Panc1 (cell line): ENCODE measurements at regions not wholly inside any gene's neighbourhood (a gene's known extent, or its start where the extent isn't known, plus 50 kb on each side); places are given as distances from the start of the nearest gene placed in this dataset.

ENCODE experiments used
- ATAC-seq: fragments of 200-7000 bp; cut with Tn5 transposase; 2 replicates; pipeline ENCODE4 v1.9.1; 2020; ENCODE audit warnings: mild to moderate bottlenecking, moderate library complexity
- BruUV-seq: library from RNA; stranded (reverse); fragments of 400-500 nt; replicated peaks from 2 replicates; lab custom pipeline; 2021; lab: Mats Ljungman, UMichigan
- CTCF ChIA-PET: fragments of 300-600 bp; sonication (Branson Sonifier 250); formaldehyde crosslinking; loops from one replicate; lab custom pipeline; 2022; ENCODE audit warnings: antibody characterized with exemption; lab: Charles Lee
- POLR2A ChIA-PET: fragments of 300-600 bp; sonication (Branson Sonifier 250); formaldehyde crosslinking; loops from one replicate; lab custom pipeline; 2022; ENCODE audit warnings: antibody characterized with exemption; lab: Charles Lee
- DNase-seq: peaks from one replicate; pipeline ENCODE4 v3.0.0-alpha.2; 2010; ENCODE audit warnings: low read depth, low spot score
- H3K27ac ChIP-seq: 2 replicates; pipeline ENCODE4 v1.5.1; 2011; ENCODE audit warnings: mild to moderate bottlenecking, low read length, inconsistent platforms
- H3K27me3 ChIP-seq: fragments of 200-500 bp; sonication (Bioruptor generic); 2 replicates; pipeline ENCODE4 v1.6.0; 2014; ENCODE audit warnings: low read length, inconsistent platforms; ENCODE audit not compliant: control insufficient read depth, insufficient read depth
- H3K36me3 ChIP-seq: fragments of 200-500 bp; sonication (Bioruptor generic); 2 replicates; pipeline ENCODE4 v1.5.1; 2014; ENCODE audit warnings: inconsistent platforms, mild to moderate bottlenecking, low read length, moderate library complexity; ENCODE audit not compliant: control insufficient read depth, insufficient read depth
- H3K4me1 ChIP-seq: 2 replicates; pipeline ENCODE4 v1.5.1; 2011; ENCODE audit warnings: inconsistent platforms, mild to moderate bottlenecking, low read length, moderate library complexity; ENCODE audit not compliant: control insufficient read depth, insufficient read depth
- H3K4me3 ChIP-seq, 2 experiments: 2 replicates each; pipeline ENCODE4 v1.5.1; 2011 to 2012; ENCODE audit warnings: low read depth in 2 of 2, low read length in 2 of 2, mild to moderate bottlenecking in 2 of 2, inconsistent platforms in 1 of 2, moderate library complexity in 1 of 2
- H3K9me3 ChIP-seq: fragments of 200-500 bp; sonication (Bioruptor generic); 2 replicates; pipeline ENCODE4 v1.5.1; 2014; ENCODE audit warnings: low read depth, mild to moderate bottlenecking, inconsistent platforms, low read length, moderate library complexity; ENCODE audit not compliant: control insufficient read depth, insufficient read depth
- CTCF ChIP-seq: fragments of 450-650 bp; IDR thresholded peaks from 2 replicates; pipeline ENCODE4 v1.5.1; 2017; ENCODE audit warnings: mild to moderate bottlenecking
- POLR2AphosphoS5 ChIP-seq: IDR thresholded peaks from 2 replicates; pipeline ENCODE4 v1.6.1; 2012; ENCODE audit warnings: mild to moderate bottlenecking, low read depth, low read length, moderate library complexity
- REST ChIP-seq, 2 experiments: IDR thresholded peaks; 2 replicates each; pipeline ENCODE4 v1.6.1; 2011 to 2012; ENCODE audit warnings: low read depth in 2 of 2, control low read depth in 1 of 2, low read length in 1 of 2, mild to moderate bottlenecking in 1 of 2, moderate library complexity in 1 of 2; ENCODE audit not compliant: insufficient read depth in 1 of 2
- SIN3A ChIP-seq: IDR thresholded peaks from 2 replicates; pipeline ENCODE4 v1.6.1; 2012; ENCODE audit warnings: low read depth, mild to moderate bottlenecking, low read length, moderate library complexity, borderline replicate concordance; ENCODE audit not compliant: insufficient read depth
- TCF7L2 ChIP-seq: IDR thresholded peaks from 2 replicates; pipeline ENCODE4 v1.6.1; 2011; ENCODE audit warnings: mild to moderate bottlenecking, low read depth, low read length, inconsistent platforms
- in situ Hi-C: cut with HindIII; loops from 2 replicates; pipeline ENCODE4 v1.10.0; 2016; ENCODE audit warnings: low sequenced_read_pairs, low pct_unique_long_range_greater_than_20kb
- intact Hi-C: fragments of 100-400 bp; cut with micrococcal nuclease; formaldehyde crosslinking; loops from one replicate; pipeline ENCODE4 v1.10.0; 2022; ENCODE audit not compliant: unreplicated experiment

- TF ChIP-seq POLR2AphosphoS5 = no peak
- Histone ChIP-seq H3K9me3 (no peaks in the 10 kb centered on the region), H3K4me3 (no peak overlapping the region), H3K4me1 (no peaks in the 10 kb centered on the region), H3K27me3 (no peaks in the 10 kb centered on the region), H3K27ac (no peak overlapping the region), H3K36me3 (no peaks in the 10 kb centered on the region)
- intact Hi-C loops = no loop called here
- DNase-seq (no peak), ATAC-seq (no peak)
- ChIA-PET POLR2A (no interaction called here), CTCF (no interaction called here)
- in situ Hi-C loops = no loop called here
- no TSS peak for BruUV-seq
Measured at GRCh38 chr3:22526266-22526837, 676.8 kb upstream of the UBE2E2 start.

- no peak for DNase-seq
- ChIA-PET POLR2A (no interaction called here), CTCF (no interaction called here)
- Histone ChIP-seq H3K36me3 (no peaks in the 10 kb centered on the region), H3K27me3 (no peaks in the 10 kb centered on the region), H3K27ac (no peak overlapping the region), H3K4me3 (no peak overlapping the region), H3K4me1 (no peaks in the 10 kb centered on the region), H3K9me3 (no peaks in the 10 kb centered on the region)
- ATAC-seq = no peak
- TF ChIP-seq TCF7L2 (no peak), CTCF (no peak), POLR2AphosphoS5 (no peak), SIN3A (no peak), REST (IDR thresholded peaks at IDR 0.05; ENCODE audit: insufficient read depth in 1 of 2, low read depth in 2 of 2, low read length in 1 of 2) (no peak)
- in situ Hi-C loops = no loop called here
- intact Hi-C loops = no loop called here
- BruUV-seq = no TSS peak
Measured at GRCh38 chr3:22536541-22536940, 666.6 kb upstream of the UBE2E2 start.

- POLR2A ChIA-PET = interaction anchor here (0.6 kb wide), 1 partner anchor 465 kb away, joined by 3 read pairs; no protein-coding TSS in a partner anchor
- Histone ChIP-seq H3K27ac (no peak overlapping the region), H3K27me3 (no peaks in the 10 kb centered on the region), H3K4me1 (no peaks in the 10 kb centered on the region), H3K36me3 (no peaks in the 10 kb centered on the region), H3K4me3 (no peak overlapping the region), H3K9me3 (no peaks in the 10 kb centered on the region)
- CTCF ChIA-PET = no interaction called here
- TF ChIP-seq REST (IDR thresholded peaks at IDR 0.05; ENCODE audit: insufficient read depth in 1 of 2, low read depth in 2 of 2, low read length in 1 of 2) (no peak), CTCF (no peak)
- BruUV-seq = no TSS peak
- DNase-seq = no peak
- in situ Hi-C loops = no loop called here
- ATAC-seq = no peak
- intact Hi-C loops = no loop called here
Measured at GRCh38 chr3:22537560-22537959, 665.6 kb upstream of the UBE2E2 start.
